H1 (cell line): ENCODE measurements at regions not wholly inside any gene's neighbourhood (a gene's known extent, or its start where the extent isn't known, plus 50 kb on each side); places are given as distances from the start of the nearest gene placed in this dataset.

Source experiments
- CTCF ChIA-PET: fragments of 300-600 bp; sonication (Branson Sonifier 250); formaldehyde crosslinking; loops from one replicate; lab custom pipeline; 2021; ENCODE audit not compliant: partially characterized antibody; lab: Charles Lee
- POLR2A ChIA-PET: fragments of 300-600 bp; sonication (Branson Sonifier 250); formaldehyde crosslinking; loops from one replicate; lab custom pipeline; 2021; ENCODE audit warnings: inconsistent platforms; ENCODE audit not compliant: partially characterized antibody; lab: Charles Lee
- DNase-seq, 2 experiments: peaks; one replicate each; pipeline versions ENCODE4 v3.0.0 to v3.0.0-alpha.2; 2010 to 2022; ENCODE audit warnings: low spot score in 2 of 2, low read depth in 1 of 2, mixed read lengths in 1 of 2
- FAIRE-seq: peaks from 2 replicates; lab custom pipeline; 2011; peaks lifted over from hg19 to GRCh38; lab: Jason Lieb, UNC
- H2AFZ ChIP-seq: 2 replicates; pipeline ENCODE4 v1.8.1; 2012; ENCODE audit warnings: low read length, inconsistent platforms
- H2AK5ac ChIP-seq: 2 replicates; pipeline ENCODE4 v1.6.1; 2013; ENCODE audit warnings: low read depth, low read length
- H2BK120ac ChIP-seq: replicated peaks from 2 replicates; pipeline ENCODE3; 2013; ENCODE audit warnings: low read depth, low read length, inconsistent platforms
- H2BK12ac ChIP-seq: 2 replicates; pipeline ENCODE4 v1.6.1; 2013; ENCODE audit warnings: low read depth, low read length
- H2BK15ac ChIP-seq: 2 replicates; pipeline ENCODE4 v1.6.1; 2013; ENCODE audit warnings: low read length
- H2BK20ac ChIP-seq: 2 replicates; pipeline ENCODE4 v1.6.1; 2013; ENCODE audit warnings: low read length
- H2BK5ac ChIP-seq: 2 replicates; pipeline ENCODE4 v1.6.1; 2013; ENCODE audit warnings: low read depth, low read length
- H3K14ac ChIP-seq: 2 replicates; pipeline ENCODE4 v1.6.1; 2013; ENCODE audit warnings: inconsistent platforms; ENCODE audit not compliant: insufficient read length
- H3K18ac ChIP-seq: 2 replicates; pipeline ENCODE4 v1.6.1; 2013; ENCODE audit warnings: low read length; ENCODE audit errors: extremely low read depth
- H3K23ac ChIP-seq: 2 replicates; pipeline ENCODE4 v1.6.1; 2013; ENCODE audit warnings: inconsistent platforms; ENCODE audit not compliant: insufficient read length
- H3K23me2 ChIP-seq: 2 replicates; pipeline ENCODE4 v1.6.1; 2013; ENCODE audit warnings: low read depth, low read length
- H3K27ac ChIP-seq: 2 replicates; pipeline ENCODE4 v1.6.1; 2011; ENCODE audit warnings: low read depth, low read length, inconsistent platforms
- H3K27me3 ChIP-seq, 4 experiments: replicated peaks in 1 of 4; 1 replicate in 1 of 4; 2 replicates in 3 of 4; pipeline versions ENCODE4 v1.6.1 to v1.8.1; 2011 to 2013; ENCODE audit warnings: low read length in 3 of 4, mild to moderate bottlenecking in 3 of 4, inconsistent platforms in 2 of 4, mixed read lengths in 2 of 4, moderate library complexity in 1 of 4; ENCODE audit not compliant: control insufficient read depth in 3 of 4, insufficient read depth in 3 of 4; ENCODE audit errors: extremely low read depth in 1 of 4
- H3K36me3 ChIP-seq, 4 experiments: 2 replicates each; pipeline versions ENCODE4 v1.6.1 to v1.8.1; 2011 to 2013; ENCODE audit warnings: mild to moderate bottlenecking in 4 of 4, low read length in 3 of 4, moderate library complexity in 2 of 4, control low read depth in 1 of 4, inconsistent platforms in 1 of 4; ENCODE audit not compliant: insufficient read depth in 4 of 4, control insufficient read depth in 2 of 4
- H3K4ac ChIP-seq: replicated peaks from 2 replicates; pipeline ENCODE3; 2013; ENCODE audit warnings: low read length, low read depth, mixed read lengths, inconsistent platforms; ENCODE audit not compliant: insufficient read length
- H3K4me1 ChIP-seq, 4 experiments: replicated peaks in 1 of 4; 1 replicate in 1 of 4; 2 replicates in 3 of 4; pipeline versions ENCODE4 v1.6.1 to v1.8.1; 2011 to 2013; ENCODE audit warnings: low read length in 3 of 4, inconsistent platforms in 2 of 4, mixed read lengths in 1 of 4; ENCODE audit not compliant: insufficient read depth in 4 of 4, control insufficient read depth in 3 of 4
- H3K4me2 ChIP-seq, 2 experiments: 2 replicates each; pipeline versions ENCODE4 v1.6.1 to v1.8.1; 2011 to 2013; ENCODE audit warnings: low read depth in 2 of 2, low read length in 2 of 2, control low read depth in 1 of 2, inconsistent platforms in 1 of 2, mild to moderate bottlenecking in 1 of 2; ENCODE audit not compliant: insufficient read depth in 1 of 2
- H3K4me3 ChIP-seq, 4 experiments: fragments of 200-600, 300-600 bp in 1 of 4; sonication (generic), shearing (Covaris generic), sonication (Bioruptor Twin) in 1 of 4; 2 replicates each; pipeline versions ENCODE4 v1.5.1 to v1.8.1; 2011 to 2016; ENCODE audit warnings: low read length in 4 of 4, low read depth in 3 of 4, control low read depth in 2 of 4, inconsistent platforms in 2 of 4, mild to moderate bottlenecking in 2 of 4, mixed read lengths in 1 of 4, moderate library complexity in 1 of 4; ENCODE audit not compliant: insufficient read depth in 2 of 4; ENCODE audit errors: extremely low read depth in 1 of 4
- H3K56ac ChIP-seq: replicated peaks from 2 replicates; pipeline ENCODE3; 2013; ENCODE audit warnings: low read depth, mild to moderate bottlenecking, mixed read lengths, low read length, inconsistent platforms; ENCODE audit not compliant: insufficient read length
- H3K79me1 ChIP-seq: 2 replicates; pipeline ENCODE4 v1.6.1; 2013; ENCODE audit warnings: low read depth, low read length, control low read depth
- H3K79me2 ChIP-seq, 2 experiments: 2 replicates each; pipeline versions ENCODE4 v1.6.1 to v1.8.1; 2012 to 2013; ENCODE audit warnings: low read length in 2 of 2, mild to moderate bottlenecking in 2 of 2, inconsistent platforms in 1 of 2; ENCODE audit not compliant: insufficient read depth in 2 of 2, control insufficient read depth in 1 of 2
- H3K9ac ChIP-seq, 4 experiments: replicated peaks in 1 of 4; 1 replicate in 1 of 4; 2 replicates in 3 of 4; pipeline versions ENCODE4 v1.6.1 to v1.8.1; 2011 to 2013; ENCODE audit warnings: low read depth in 3 of 4, low read length in 3 of 4, control low read depth in 2 of 4, mild to moderate bottlenecking in 2 of 4, moderate library complexity in 2 of 4, inconsistent platforms in 1 of 4; ENCODE audit errors: extremely low read depth in 1 of 4
- H3K9me3 ChIP-seq, 2 experiments: 2 replicates each; pipeline versions ENCODE4 v1.6.1 to v1.8.1; 2012 to 2013; ENCODE audit warnings: mild to moderate bottlenecking in 2 of 2, moderate library complexity in 2 of 2, control low read depth in 1 of 2, inconsistent platforms in 1 of 2, low read depth in 1 of 2, low read length in 1 of 2, mixed read lengths in 1 of 2; ENCODE audit not compliant: insufficient read depth in 2 of 2
- H4K20me1 ChIP-seq, 2 experiments: replicated peaks in 1 of 2; 2 replicates each; pipeline versions ENCODE3 to v1.8.1; 2011 to 2013; ENCODE audit warnings: inconsistent platforms in 2 of 2, low read length in 2 of 2, mild to moderate bottlenecking in 1 of 2; ENCODE audit not compliant: insufficient read depth in 2 of 2, control insufficient read depth in 1 of 2
- H4K5ac ChIP-seq: 2 replicates; pipeline ENCODE4 v1.6.1; 2013; ENCODE audit warnings: low read length, low read depth, mixed read lengths, inconsistent platforms; ENCODE audit not compliant: insufficient read length
- H4K8ac ChIP-seq: 2 replicates; pipeline ENCODE4 v1.8.0; 2013; ENCODE audit warnings: mild to moderate bottlenecking, moderate library complexity, low read length, inconsistent platforms; ENCODE audit not compliant: insufficient read depth; ENCODE audit errors: extremely low read depth
- H4K91ac ChIP-seq: replicated peaks from 2 replicates; pipeline ENCODE3; 2013; ENCODE audit warnings: low read length, mixed read lengths, inconsistent platforms; ENCODE audit not compliant: insufficient read length
- ATF2 ChIP-seq: IDR thresholded peaks from 2 replicates; pipeline ENCODE4 v1.6.1; 2012; ENCODE audit warnings: low read length, inconsistent platforms
- CTBP2 ChIP-seq: IDR thresholded peaks from 2 replicates; pipeline ENCODE4 v1.7.0; 2011; ENCODE audit warnings: borderline replicate concordance, mild to moderate bottlenecking, moderate library complexity, mixed read lengths, low read length; ENCODE audit not compliant: insufficient read depth, insufficient read length
- EP300 ChIP-seq, 2 experiments: IDR thresholded peaks; 1 replicate in 1 of 2; 2 replicates in 1 of 2; pipeline ENCODE4 v1.6.1; 2011 to 2012; ENCODE audit warnings: low read depth in 2 of 2, low read length in 2 of 2, mild to moderate bottlenecking in 2 of 2, borderline replicate concordance in 1 of 2, inconsistent platforms in 1 of 2, moderate library complexity in 1 of 2
- HDAC2 ChIP-seq, 2 experiments: fragments of 300-600 bp in 1 of 2; sonication (generic) in 1 of 2; IDR thresholded peaks; 2 replicates each; pipeline ENCODE4 v1.6.1; 2011 to 2012; ENCODE audit warnings: low read depth in 2 of 2, low read length in 2 of 2, mild to moderate bottlenecking in 2 of 2, moderate library complexity in 2 of 2, borderline replicate concordance in 1 of 2, inconsistent platforms in 1 of 2
- HDAC6 ChIP-seq: IDR thresholded peaks from one replicate; pipeline ENCODE4 v1.7.1; 2012; ENCODE audit warnings: low read depth, mild to moderate bottlenecking, inconsistent platforms, low read length, moderate library complexity
- JUND ChIP-seq: IDR thresholded peaks from 2 replicates; pipeline ENCODE4 v1.6.1; 2011; ENCODE audit warnings: mild to moderate bottlenecking, improper control_type of control experiment, low read length
- MAFK ChIP-seq: IDR thresholded peaks from 2 replicates; pipeline ENCODE4 v1.6.1; 2012; ENCODE audit warnings: low read depth, mild to moderate bottlenecking, improper control_type of control experiment, low read length
- PHF8 ChIP-seq: fragments of 200-600 bp; sonication (generic); conservative IDR thresholded peaks from 2 replicates; pipeline ENCODE4 v1.7.1; 2012; ENCODE audit warnings: low read depth, mild to moderate bottlenecking, inconsistent platforms, low read length, moderate library complexity
- RBBP5 ChIP-seq: IDR thresholded peaks from 2 replicates; pipeline ENCODE4 v1.7.1; 2012; ENCODE audit warnings: low read depth, mild to moderate bottlenecking, inconsistent platforms, low read length, moderate library complexity, borderline replicate concordance
- SIN3A ChIP-seq, 2 experiments: IDR thresholded peaks in 1 of 2; conservative IDR thresholded peaks in 1 of 2; 2 replicates each; pipeline ENCODE4 v1.6.1; 2011 to 2012; ENCODE audit warnings: low read length in 2 of 2, improper control_type of control experiment in 1 of 2, low read depth in 1 of 2, mild to moderate bottlenecking in 1 of 2
- SRF ChIP-seq: IDR thresholded peaks from 2 replicates; pipeline ENCODE4 v1.6.1; 2011; ENCODE audit warnings: mild to moderate bottlenecking, low read depth, low read length, moderate library complexity
- TAF7 ChIP-seq: optimal IDR thresholded peaks from 2 replicates; pipeline ENCODE3; 2011; ENCODE audit warnings: low read depth, mild to moderate bottlenecking, inconsistent platforms, low read length, moderate library complexity, borderline replicate concordance
- WGBS, 2 experiments: shearing (Covaris generic) in 1 of 2; methylation state at CpG; one replicate each; pipeline versions ENCODE4 v1.1.6 to v1.1.7; 2013 to 2015; ENCODE audit warnings: low lambda C conversion rate in 2 of 2, mixed read lengths in 2 of 2, inconsistent platforms in 1 of 2, low coverage in 1 of 2, missing lambda C conversion rate in 1 of 2; ENCODE audit not compliant: insufficient replicate concordance in 2 of 2, insufficient coverage in 1 of 2, insufficient read length in 1 of 2; ENCODE audit errors: extremely low coverage in 1 of 2, missing lambda C conversion rate in 1 of 2; 5-methylcytosine and 5-hydroxymethylcytosine counted together

- Histone ChIP-seq H4K20me1 (no peaks in the 10 kb centered on the region), H2BK12ac (no peak overlapping the region), H2AFZ (no peak overlapping the region), H3K9ac (no peak overlapping the region), H3K27ac (no peak overlapping the region), H3K56ac (no peak overlapping the region), H3K79me2 (no peaks in the 10 kb centered on the region), H3K18ac (no peak overlapping the region), H2BK120ac (no peak overlapping the region), H2BK20ac (no peak overlapping the region), H3K14ac (no peak overlapping the region), H3K79me1 (no peaks in the 10 kb centered on the region), H4K5ac (no peak overlapping the region), H3K4me1 (no peaks in the 10 kb centered on the region), H3K36me3 (no peaks in the 10 kb centered on the region), H3K4me3 (no peak overlapping the region), H3K4ac (no peak overlapping the region), H4K8ac (no peak overlapping the region), H2BK5ac (no peak overlapping the region), H3K23ac (no peak overlapping the region), H2BK15ac (no peak overlapping the region), H3K23me2 (no peaks in the 10 kb centered on the region), H4K91ac (no peak overlapping the region), H3K4me2 (no peak overlapping the region), H2AK5ac (no peak overlapping the region), H3K27me3 (no peaks in the 10 kb centered on the region), H3K9me3 (no peaks in the 10 kb centered on the region)
- POLR2A ChIA-PET = no interaction called here
- WGBS, 2 experiments = 92% methylated on average over 1 of the region's 4 CpGs; no CpG with 5 or more reads in 1 of the 2 experiments
- CTCF ChIA-PET = no interaction called here
- no peak for FAIRE-seq
- DNase-seq = no peak
- TF ChIP-seq MAFK = no peak
- TF ChIP-seq HDAC6 = no peak
- TF ChIP-seq ATF2 = no peak
- no peak for TF ChIP-seq CTBP2
- no peak for TF ChIP-seq SIN3A (conservative IDR thresholded peaks at IDR 0.05 in 1 of 2, IDR thresholded peaks at IDR 0.05 in 1 of 2; ENCODE audit: low read depth in 1 of 2, low read length in 2 of 2)
- no peak for TF ChIP-seq EP300 (IDR thresholded peaks at IDR 0.05; ENCODE audit: borderline replicate concordance in 1 of 2, low read depth in 2 of 2, low read length in 2 of 2)
- TF ChIP-seq TAF7 = no peak
- no peak for TF ChIP-seq SRF
- no peak for TF ChIP-seq JUND
- TF ChIP-seq RBBP5 = no peak
- no peak for TF ChIP-seq PHF8
- no peak for TF ChIP-seq HDAC2 (IDR thresholded peaks at IDR 0.05; ENCODE audit: borderline replicate concordance in 1 of 2, low read depth in 2 of 2, low read length in 2 of 2)
Measured at GRCh38 chr12:11446372-11446771, 51.0 kb upstream of the PRB2 start.
